CD14-positive monocyte (primary cell): ENCODE measurements at regions not wholly inside any gene's neighbourhood (a gene's known extent, or its start where the extent isn't known, plus 50 kb on each side); places are given as distances from the start of the nearest gene placed in this dataset.

Experiments used
- DNase-seq, 3 donors: peaks; one replicate each; pipeline ENCODE4 v3.0.0-alpha.2; 2011 to 2022
- H2AFZ ChIP-seq: 2 replicates; pipeline ENCODE4 v1.6.0; 2012; ENCODE audit warnings: mild to moderate bottlenecking, low read depth, low read length, inconsistent platforms; ENCODE audit not compliant: insufficient read depth, poor library complexity, severe bottlenecking
- H3K27ac ChIP-seq, 2 donors: 1 replicate in 1 of 2; 2 replicates in 1 of 2; pipeline ENCODE4 v1.5.1; 2012 to 2013; ENCODE audit warnings: low read length in 2 of 2, control low read depth in 1 of 2, inconsistent platforms in 1 of 2, low read depth in 1 of 2, mild to moderate bottlenecking in 1 of 2
- H3K27me3 ChIP-seq, 2 donors: one replicate each; pipeline versions ENCODE4 v1.6.0 to v1.6.1; 2011 to 2013; ENCODE audit warnings: low read length in 2 of 2; ENCODE audit not compliant: control insufficient read depth in 2 of 2, insufficient read depth in 2 of 2
- H3K36me3 ChIP-seq, 2 donors: replicated peaks in 1 of 2; 1 replicate in 1 of 2; 2 replicates in 1 of 2; pipeline versions ENCODE4 v1.5.1 to v1.6.1; 2012 to 2013; ENCODE audit warnings: low read length in 2 of 2, control low read depth in 1 of 2, inconsistent platforms in 1 of 2, mild to moderate bottlenecking in 1 of 2; ENCODE audit not compliant: insufficient read depth in 2 of 2, control insufficient read depth in 1 of 2
- H3K4me1 ChIP-seq, 2 donors: 1 replicate in 1 of 2; 2 replicates in 1 of 2; pipeline versions ENCODE4 v1.5.1 to v1.6.1; 2012 to 2013; ENCODE audit warnings: low read length in 2 of 2, control low read depth in 1 of 2, inconsistent platforms in 1 of 2, mild to moderate bottlenecking in 1 of 2, moderate library complexity in 1 of 2; ENCODE audit not compliant: insufficient read depth in 2 of 2, control insufficient read depth in 1 of 2
- H3K4me2 ChIP-seq: replicated peaks from 2 replicates; pipeline ENCODE3; 2012; ENCODE audit warnings: low read length, moderate library complexity, mild to moderate bottlenecking; ENCODE audit not compliant: poor library complexity, severe bottlenecking; ENCODE audit errors: extremely low read depth
- H3K4me3 ChIP-seq, 3 experiments: fragments of 200-600 bp in 1 of 3; sonication (generic) in 1 of 3; replicated peaks in 1 of 3; 1 replicate in 2 of 3; 2 replicates in 1 of 3; pipeline ENCODE4 v1.5.1; 2011 to 2013; ENCODE audit warnings: low read length in 3 of 3, mild to moderate bottlenecking in 3 of 3, control low read depth in 2 of 3, low read depth in 2 of 3, inconsistent platforms in 1 of 3, moderate library complexity in 1 of 3
- H3K79me2 ChIP-seq: 2 replicates; pipeline ENCODE4 v1.6.0; 2012; ENCODE audit warnings: mild to moderate bottlenecking, control low read depth, inconsistent platforms, low read length, moderate library complexity; ENCODE audit not compliant: insufficient read depth
- H3K9ac ChIP-seq: 2 replicates; pipeline ENCODE4 v1.6.0; 2017; ENCODE audit warnings: low read length, mild to moderate bottlenecking; ENCODE audit not compliant: insufficient read depth, poor library complexity, severe bottlenecking
- H3K9me3 ChIP-seq, 2 donors: replicated peaks in 1 of 2; 1 replicate in 1 of 2; 2 replicates in 1 of 2; pipeline versions ENCODE4 v1.5.1 to v1.6.1; 2012 to 2013; ENCODE audit warnings: low read length in 2 of 2, control low read depth in 1 of 2; ENCODE audit not compliant: control insufficient read depth in 1 of 2, insufficient read depth in 1 of 2
- H4K20me1 ChIP-seq: 2 replicates; pipeline ENCODE4 v1.6.0; 2012; ENCODE audit warnings: mild to moderate bottlenecking, low read length, control low read depth, moderate library complexity; ENCODE audit not compliant: insufficient read depth
- H3K27ac Mint-ChIP-seq, 7 donors: one replicate each; pipeline ENCODE4 v1.8.0; 2020; ENCODE audit warnings: mild to moderate bottlenecking in 7 of 7, mixed read lengths in 7 of 7, moderate library complexity in 6 of 7, inconsistent platforms in 2 of 7
- H3K27me3 Mint-ChIP-seq, 3 donors: one replicate each; pipeline ENCODE4 v1.8.0; 2021 to 2022; ENCODE audit warnings: low read depth in 3 of 3, mild to moderate bottlenecking in 3 of 3, mixed read lengths in 3 of 3, moderate library complexity in 3 of 3, inconsistent platforms in 1 of 3
- H3K36me3 Mint-ChIP-seq, 2 donors: one replicate each; pipeline ENCODE4 v1.8.0; 2020; ENCODE audit warnings: mixed read lengths in 2 of 2, inconsistent platforms in 1 of 2, mild to moderate bottlenecking in 1 of 2
- H3K4me1 Mint-ChIP-seq: one replicate; pipeline ENCODE4 v1.8.0; 2020; ENCODE audit warnings: mild to moderate bottlenecking, mixed read lengths
- H3K4me3 Mint-ChIP-seq, 2 donors: one replicate each; pipeline ENCODE4 v1.8.0; 2020; ENCODE audit warnings: mild to moderate bottlenecking in 2 of 2, mixed read lengths in 2 of 2, moderate library complexity in 1 of 2
- H3K9me3 Mint-ChIP-seq, 7 donors: one replicate each; pipeline ENCODE4 v1.8.0; 2020 to 2022; ENCODE audit warnings: mixed read lengths in 7 of 7, mild to moderate bottlenecking in 6 of 7, moderate library complexity in 6 of 7, inconsistent platforms in 2 of 7
- WGBS: methylation state at CpG from one replicate; pipeline ENCODE4 v1.1.5; 2013; ENCODE audit warnings: missing lambda C conversion rate; ENCODE audit not compliant: insufficient coverage; 5-methylcytosine and 5-hydroxymethylcytosine counted together
- intact Hi-C, 2 donors: fragments of 100-400 bp; cut with micrococcal nuclease; formaldehyde crosslinking; loops; one replicate each; pipeline versions ENCODE4 v1.15.0 to v1.15.1; 2023
- TF ChIP-seq, protein P1 (sequence below): fragments of 200-600 bp; IDR thresholded peaks from one replicate; pipeline ENCODE4 v1.8.0; 2022; ENCODE audit warnings: antibody characterized with exemption, mild to moderate bottlenecking

DNA sequence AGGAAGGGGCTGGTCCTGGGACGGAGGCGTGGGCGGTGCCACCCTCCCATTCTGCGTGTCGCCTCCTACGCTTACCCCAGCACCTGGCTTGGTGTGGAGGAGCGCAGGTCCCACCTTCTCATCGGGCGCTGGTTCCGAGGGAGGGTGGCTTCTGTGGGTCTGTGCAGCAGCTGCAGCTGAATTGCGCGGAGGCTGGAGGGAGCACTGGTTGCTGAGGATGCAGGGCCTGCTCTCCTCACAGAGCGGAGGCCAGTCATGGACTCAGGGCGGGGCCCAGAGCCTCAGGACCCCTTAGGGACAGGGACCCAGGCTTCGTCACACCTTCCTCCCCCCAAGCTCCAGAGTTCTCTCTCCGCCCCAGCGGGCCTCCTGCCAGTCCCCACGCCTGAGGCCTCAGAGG lies 127.8 kb upstream of the MAP3K4 start:
- H3K27ac ChIP-seq: no peak overlapping the region
- H3K36me3 Mint-ChIP-seq: no peaks in the 10 kb centered on the region
- H3K4me3 Mint-ChIP-seq: no peak overlapping the region
- H3K4me2 ChIP-seq: no peak overlapping the region
- TF ChIP-seq, protein P1, sequence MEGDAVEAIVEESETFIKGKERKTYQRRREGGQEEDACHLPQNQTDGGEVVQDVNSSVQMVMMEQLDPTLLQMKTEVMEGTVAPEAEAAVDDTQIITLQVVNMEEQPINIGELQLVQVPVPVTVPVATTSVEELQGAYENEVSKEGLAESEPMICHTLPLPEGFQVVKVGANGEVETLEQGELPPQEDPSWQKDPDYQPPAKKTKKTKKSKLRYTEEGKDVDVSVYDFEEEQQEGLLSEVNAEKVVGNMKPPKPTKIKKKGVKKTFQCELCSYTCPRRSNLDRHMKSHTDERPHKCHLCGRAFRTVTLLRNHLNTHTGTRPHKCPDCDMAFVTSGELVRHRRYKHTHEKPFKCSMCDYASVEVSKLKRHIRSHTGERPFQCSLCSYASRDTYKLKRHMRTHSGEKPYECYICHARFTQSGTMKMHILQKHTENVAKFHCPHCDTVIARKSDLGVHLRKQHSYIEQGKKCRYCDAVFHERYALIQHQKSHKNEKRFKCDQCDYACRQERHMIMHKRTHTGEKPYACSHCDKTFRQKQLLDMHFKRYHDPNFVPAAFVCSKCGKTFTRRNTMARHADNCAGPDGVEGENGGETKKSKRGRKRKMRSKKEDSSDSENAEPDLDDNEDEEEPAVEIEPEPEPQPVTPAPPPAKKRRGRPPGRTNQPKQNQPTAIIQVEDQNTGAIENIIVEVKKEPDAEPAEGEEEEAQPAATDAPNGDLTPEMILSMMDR: no peak
- no peaks in the 10 kb centered on the region for H3K36me3 ChIP-seq
- no peaks in the 10 kb centered on the region for H3K27me3 ChIP-seq
- no peak overlapping the region for H3K9ac ChIP-seq
- peaks cover 4 to 29% (median 20%) of the 10 kb centered on the region in 7 donors for H3K9me3 Mint-ChIP-seq
- H3K27me3 Mint-ChIP-seq: peaks cover 0 to 3% (median 2%) of the 10 kb centered on the region in 3 donors
- 97% methylated on average over 9 of the region's 18 CpGs for WGBS
- H3K27ac Mint-ChIP-seq: no peak overlapping the region
- intact Hi-C loops: no loop called here
- no peaks in the 10 kb centered on the region for H3K4me1 Mint-ChIP-seq
- H2AFZ ChIP-seq: no peak overlapping the region
- peaks cover 27 to 38% of the 10 kb centered on the region in 2 donors for H3K9me3 ChIP-seq
- H3K79me2 ChIP-seq: no peaks in the 10 kb centered on the region
- no peak overlapping the region for H3K4me3 ChIP-seq
- DNase-seq: no peak
- no peaks in the 10 kb centered on the region for H3K4me1 ChIP-seq
- no peaks in the 10 kb centered on the region for H4K20me1 ChIP-seq

DNA sequence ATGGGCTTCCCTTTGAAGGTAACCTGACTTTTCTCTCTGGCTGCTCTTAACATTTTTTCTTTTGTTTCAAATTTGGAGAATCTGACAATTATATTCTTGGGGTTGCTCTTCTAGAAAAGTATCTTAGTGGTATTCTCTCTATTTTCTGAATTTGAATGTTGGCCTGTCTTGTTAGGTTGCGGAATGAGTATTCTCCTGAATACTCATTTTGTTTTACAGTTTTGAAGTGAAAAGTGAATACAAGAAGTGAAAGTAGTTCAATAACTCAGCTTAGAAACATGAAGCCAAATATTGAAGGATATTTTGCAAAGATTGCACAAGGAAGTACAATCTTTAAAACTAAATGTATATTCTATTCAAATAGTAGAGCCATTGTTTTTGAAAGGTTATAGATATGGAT lies 120.2 kb upstream of the MAP3K4 start:
- TF ChIP-seq, protein P1: no peak
- no peak for DNase-seq
- intact Hi-C loops: no loop called here

More for the DNA sequence above, 120.2 kb upstream of the MAP3K4 start:
- Mint-ChIP-seq H3K4me3 (no peak overlapping the region), H3K36me3 (no peaks in the 10 kb centered on the region), H3K4me1 (no peaks in the 10 kb centered on the region), H3K27ac (no peak overlapping the region), H3K9me3 (peaks cover 0 to 11% (median 6%) of the 10 kb centered on the region in 7 donors), H3K27me3 (no peaks in the 10 kb centered on the region)
- Histone ChIP-seq H2AFZ (no peak overlapping the region), H3K4me2 (no peak overlapping the region), H3K36me3 (no peaks in the 10 kb centered on the region), H3K79me2 (no peaks in the 10 kb centered on the region), H3K9me3 (no peaks in the 10 kb centered on the region), H3K4me3 (no peak overlapping the region), H3K9ac (no peak overlapping the region), H3K4me1 (no peaks in the 10 kb centered on the region), H3K27ac (no peak overlapping the region), H3K27me3 (no peaks in the 10 kb centered on the region), H4K20me1 (no peaks in the 10 kb centered on the region)
- WGBS: no CpG with 5 or more reads among the region's 1 CpG
